ENCODE measurements at regions not wholly inside any gene's neighbourhood (a gene's known extent, or its start where the extent isn't known, plus 50 kb on each side); places are given as distances from the start of the nearest gene placed in this dataset.

- Histone ChIP-seq H3K4me3 (ENCODE audit: low read depth in 2 of 2, low read length in 2 of 2) (no peak overlapping the region), H3K4me1 (ENCODE audit: control insufficient read depth, insufficient read depth, low read length) (no peaks in the 10 kb centered on the region), H3K27ac (ENCODE audit: low read length) (no peak overlapping the region), H3K36me3 (ENCODE audit: control insufficient read depth, insufficient read depth, low read length) (no peaks in the 10 kb centered on the region), H3K27me3 (ENCODE audit: control insufficient read depth, insufficient read depth, low read length) (no peaks in the 10 kb centered on the region), H3K9me3 (ENCODE audit: control insufficient read depth, insufficient read depth, low read depth, low read length) (no peaks in the 10 kb centered on the region)
- DNase-seq (ENCODE audit: low read depth, low spot score) = no peak
- ChIA-PET CTCF (no interaction called here), POLR2A (no interaction called here)
- intact Hi-C loops (cut with micrococcal nuclease; ENCODE audit: unreplicated experiment) = no loop called here
- TF ChIP-seq REST (IDR thresholded peaks at IDR 0.05; ENCODE audit: insufficient read depth in 1 of 2, low read depth in 2 of 2, low read length in 1 of 2) (no peak), POLR2AphosphoS5 (IDR thresholded peaks at IDR 0.05; ENCODE audit: low read depth, low read length) (no peak), SIN3A (IDR thresholded peaks at IDR 0.05; ENCODE audit: borderline replicate concordance, insufficient read depth, low read depth, low read length) (no peak), CTCF (IDR thresholded peaks at IDR 0.05) (no peak), TCF7L2 (IDR thresholded peaks at IDR 0.05; ENCODE audit: low read depth, low read length) (no peak)
- no TSS peak for BruUV-seq (replicated peaks)
- in situ Hi-C loops (cut with HindIII; ENCODE audit: low pct_unique_long_range_greater_than_20kb, low sequenced_read_pairs) = no loop called here
- ATAC-seq = no peak
These were observed 55.6 kb downstream of the MRPL32 start for GRCh38 chr7:42987648-42988214.

- POLR2A ChIA-PET = no interaction called here
- H3K4me3 ChIP-seq (ENCODE audit: low read depth in 2 of 2, low read length in 2 of 2) = no peak overlapping the region
- no peaks in the 10 kb centered on the region for H3K4me1 ChIP-seq (ENCODE audit: control insufficient read depth, insufficient read depth, low read length)
- H3K27ac ChIP-seq (ENCODE audit: low read length) = no peak overlapping the region
- CTCF ChIA-PET = no interaction called here
- DNase-seq (ENCODE audit: low read depth, low spot score) (no peak), ATAC-seq (no peak)
- intact Hi-C loops (cut with micrococcal nuclease; ENCODE audit: unreplicated experiment) (no loop called here), in situ Hi-C loops (cut with HindIII; ENCODE audit: low pct_unique_long_range_greater_than_20kb, low sequenced_read_pairs) (no loop called here)
- no TSS peak for BruUV-seq (replicated peaks)
- TF ChIP-seq SIN3A (IDR thresholded peaks at IDR 0.05; ENCODE audit: borderline replicate concordance, insufficient read depth, low read depth, low read length) (no peak), POLR2AphosphoS5 (IDR thresholded peaks at IDR 0.05; ENCODE audit: low read depth, low read length) (no peak), REST (IDR thresholded peaks at IDR 0.05; ENCODE audit: insufficient read depth in 1 of 2, low read depth in 2 of 2, low read length in 1 of 2) (no peak), TCF7L2 (IDR thresholded peaks at IDR 0.05; ENCODE audit: low read depth, low read length) (no peak), CTCF (IDR thresholded peaks at IDR 0.05) (no peak)
- H3K9me3 ChIP-seq (ENCODE audit: control insufficient read depth, insufficient read depth, low read depth, low read length) = no peaks in the 10 kb centered on the region
- no peaks in the 10 kb centered on the region for H3K27me3 ChIP-seq (ENCODE audit: control insufficient read depth, insufficient read depth, low read length)
- no peaks in the 10 kb centered on the region for H3K36me3 ChIP-seq (ENCODE audit: control insufficient read depth, insufficient read depth, low read length)
These were observed 58.8 kb downstream of the MRPL32 start for GRCh38 chr7:42991024-42991423.
